GM21447 (cell line): ENCODE measurements at regions not wholly inside any gene's neighbourhood (a gene's known extent, or its start where the extent isn't known, plus 50 kb on each side); places are given as distances from the start of the nearest gene placed in this dataset.
A peak's percentile ranks its signal among the peaks of the same experiment; 100 is the strongest.
"Not testable (repeated sequence)": the region's sequence is repeated elsewhere in the genome, so short reads cannot be mapped to it uniquely, and the experiment has no call there.

ENCODE experiments used
- ATAC-seq: cut with Tn5 transposase; IDR thresholded peaks from one replicate; pipeline ENCODE4 v1.9.1; 2021; ENCODE audit not compliant: unreplicated experiment

GRCh38 chr4:75289914-75290582, 224.2 kb downstream of the RCHY1 start:
- ATAC-seq, result no peak

- no peak for ATAC-seq
Measured at GRCh38 chr4:75287738-75288517, 226.3 kb downstream of the RCHY1 start.

GRCh38 chr4:75285837-75286236, 228.4 kb downstream of the RCHY1 start:
- no peak for ATAC-seq

- no peak for ATAC-seq
Measured at GRCh38 chr4:75284831-75285230, 229.4 kb downstream of the RCHY1 start.

DNA sequence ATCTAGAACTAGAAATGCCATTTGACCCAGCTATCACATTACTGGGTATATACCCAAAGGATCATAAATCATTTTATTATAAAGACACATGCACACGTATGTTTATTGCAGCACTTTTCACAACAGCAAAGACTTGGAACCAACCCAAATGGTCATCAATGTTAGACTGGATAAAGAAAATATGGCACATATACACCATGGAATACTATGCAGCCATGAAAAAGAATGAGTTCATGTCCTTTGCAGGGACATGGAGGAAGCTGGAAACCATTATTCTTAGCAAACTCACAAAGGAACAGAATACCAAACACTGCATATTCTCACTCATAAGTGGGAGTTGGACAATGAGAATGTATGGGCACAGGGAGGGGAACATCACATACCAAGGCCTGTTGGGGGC, 233.7 kb downstream of the RCHY1 start:
- ATAC-seq, result not testable (repeated sequence)

DNA sequence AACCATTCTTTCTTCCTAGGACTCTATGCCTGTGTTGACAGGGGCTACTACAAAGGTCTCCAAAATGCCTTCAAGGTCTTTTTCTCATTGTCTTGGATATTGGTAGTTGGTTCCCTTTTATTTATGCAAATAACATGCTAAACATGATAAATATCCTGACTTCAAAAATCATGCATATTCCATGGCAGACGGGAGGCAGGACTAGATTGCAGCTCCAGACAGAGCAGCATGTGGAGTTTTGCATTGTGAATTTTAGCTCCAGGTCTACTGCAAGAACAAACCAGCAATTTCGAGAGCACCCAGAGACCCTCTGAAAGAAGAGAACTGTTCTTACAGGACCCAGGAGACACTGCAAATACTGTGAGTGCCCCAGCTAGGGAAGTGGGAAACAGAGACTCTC, 254.9 kb downstream of the RCHY1 start:
- ATAC-seq, result no peak

DNA sequence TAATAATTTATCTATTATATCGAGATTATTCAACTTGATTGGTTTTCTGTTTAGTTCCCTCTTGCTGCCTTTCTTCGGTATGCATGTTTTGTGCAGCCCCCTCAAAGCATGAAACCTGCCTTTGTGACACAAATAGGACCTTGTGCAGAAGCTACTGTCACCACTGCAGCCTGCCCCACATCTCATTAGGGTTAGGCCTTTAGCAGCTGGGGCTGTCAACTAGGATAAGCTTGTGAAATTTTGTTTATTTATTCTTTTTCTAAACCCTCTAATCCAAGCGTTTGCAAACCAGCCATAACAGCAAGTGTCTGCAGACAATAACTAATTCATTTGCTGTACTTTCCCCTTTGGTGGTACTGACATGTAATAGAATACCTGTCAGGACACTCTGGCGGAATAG, 258.9 kb downstream of the RCHY1 start:
- ATAC-seq, result no peak

DNA sequence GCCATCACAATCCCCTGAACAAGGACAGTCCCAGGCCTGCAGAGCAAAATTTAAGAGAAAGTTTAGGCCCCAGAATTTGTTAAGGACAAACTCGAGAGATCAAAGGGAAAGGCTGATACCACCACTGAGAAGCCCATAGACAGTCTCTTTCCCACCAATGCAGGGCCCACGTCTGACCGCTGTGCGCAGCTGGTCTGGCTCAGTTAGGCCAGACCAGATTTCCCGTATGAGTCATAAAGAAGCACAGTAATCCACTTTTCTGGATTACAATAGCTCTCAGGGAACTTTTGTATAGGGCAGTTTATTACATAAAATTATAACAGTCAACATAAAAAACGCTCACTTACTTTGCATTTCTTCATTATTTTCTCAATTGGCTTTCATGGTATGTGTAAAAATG, 259.5 kb downstream of the RCHY1 start:
- ATAC-seq, result no peak

DNA sequence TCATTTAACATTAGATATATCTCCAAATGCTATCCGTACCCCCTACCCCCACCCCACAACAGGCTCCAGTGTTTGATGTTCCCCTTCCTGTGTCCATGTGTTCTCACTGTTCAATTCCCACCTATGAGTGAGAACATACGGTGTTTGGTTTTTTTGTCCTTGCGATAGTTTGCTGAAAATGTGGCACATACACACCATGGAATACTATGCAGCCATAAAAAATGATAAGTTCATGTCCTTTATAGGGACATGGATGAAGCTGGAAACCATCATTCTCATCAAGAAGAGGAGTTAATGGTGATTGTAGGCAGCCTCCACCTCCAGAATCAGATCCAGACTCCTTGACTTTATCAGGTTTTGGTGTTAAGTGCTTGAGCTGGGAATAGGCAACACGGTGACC, 261.1 kb downstream of the RCHY1 start:
- not testable (repeated sequence) for ATAC-seq

DNA sequence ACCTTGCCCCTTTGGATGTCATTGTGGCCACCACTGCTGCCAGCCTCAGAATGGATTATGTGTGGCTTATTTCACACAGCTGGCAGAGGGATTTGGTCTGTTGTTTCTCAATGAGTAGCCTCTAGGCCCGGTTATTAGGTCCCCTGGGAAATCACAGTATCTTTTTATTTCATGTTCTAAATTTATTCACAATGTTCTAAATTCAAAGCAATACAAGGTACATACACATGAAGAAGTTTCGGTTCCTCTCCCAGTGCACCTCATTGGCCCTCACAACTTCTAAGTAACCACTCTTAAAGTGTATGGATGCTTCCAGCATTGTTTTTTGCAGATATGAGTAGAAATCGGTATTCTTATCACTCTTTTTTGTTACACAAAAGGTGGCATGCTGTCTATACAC, 262.7 kb downstream of the RCHY1 start:
- peak; percentile 83 for ATAC-seq

- no peak for ATAC-seq
Measured at GRCh38 chr4:75249739-75250138, 264.5 kb downstream of the RCHY1 start.

- no peak for ATAC-seq
Measured at GRCh38 chr4:75248770-75249407, 265.3 kb downstream of the RCHY1 start.

- no peak for ATAC-seq
Measured at GRCh38 chr4:75244325-75244724, 269.9 kb downstream of the RCHY1 start.

- ATAC-seq, result no peak
Measured at GRCh38 chr4:75243570-75243969, 270.6 kb downstream of the RCHY1 start.

GRCh38 chr4:75235359-75235951, 278.7 kb downstream of the RCHY1 start:
- ATAC-seq, result peak; percentile 97

- no peak for ATAC-seq
Measured at GRCh38 chr4:75232546-75232945, 281.7 kb downstream of the RCHY1 start.

DNA sequence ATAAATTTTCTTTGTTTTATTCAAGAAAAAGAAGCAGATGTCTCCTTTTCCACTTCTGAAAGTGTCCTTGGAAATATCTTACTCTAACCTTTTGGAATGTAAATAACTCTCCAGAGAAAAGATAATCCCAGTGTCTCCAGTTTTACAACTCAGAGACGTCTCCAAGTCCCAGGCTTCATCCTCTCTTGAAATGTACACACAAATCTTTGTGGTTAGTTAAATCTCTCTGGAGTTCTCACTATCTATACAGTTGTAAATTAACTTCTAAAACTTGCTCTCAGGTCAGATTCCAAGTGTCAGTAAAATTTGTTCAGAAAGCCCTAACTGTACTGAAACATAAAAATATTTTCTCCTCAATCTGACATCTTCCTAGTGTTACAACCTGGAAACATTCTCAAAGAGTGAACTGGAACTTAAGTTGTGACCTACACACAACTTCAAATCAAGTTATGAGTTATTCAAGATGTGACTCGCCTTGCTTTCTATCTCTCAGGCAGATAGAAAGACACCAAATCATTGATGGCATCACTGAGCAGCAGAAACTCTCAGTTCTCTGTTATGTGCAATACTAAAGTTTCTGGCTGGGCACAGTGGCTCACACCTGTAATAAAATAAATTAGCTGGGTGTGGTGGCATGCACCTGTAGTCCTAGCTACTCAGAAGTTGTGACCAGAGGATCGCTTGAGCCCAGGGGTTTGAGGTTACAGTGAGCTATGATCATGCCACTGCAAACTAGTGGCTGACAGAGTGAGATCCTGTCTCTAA, 284.2 kb downstream of the RCHY1 start:
- peak; percentile 68 for ATAC-seq

DNA sequence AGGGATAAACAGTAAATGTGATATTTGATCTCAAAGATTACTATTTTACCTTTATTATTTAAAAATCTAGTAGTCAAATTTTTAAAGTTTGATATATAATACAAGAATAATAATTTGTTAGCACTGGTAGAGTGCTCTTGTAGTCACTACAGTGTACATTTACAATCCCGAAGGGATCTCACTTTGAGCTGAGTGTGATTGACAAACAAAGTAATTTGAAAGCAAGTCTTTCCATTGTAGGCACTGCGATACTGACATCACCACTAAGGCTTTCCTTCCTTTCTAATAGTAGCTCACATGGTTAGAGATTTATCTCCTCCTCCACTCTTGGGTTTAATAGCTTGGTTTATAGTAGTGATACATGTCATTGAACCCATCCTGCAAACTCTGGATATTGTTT, 280.6 kb downstream of the PARM1 start:
- ATAC-seq, result no peak

DNA sequence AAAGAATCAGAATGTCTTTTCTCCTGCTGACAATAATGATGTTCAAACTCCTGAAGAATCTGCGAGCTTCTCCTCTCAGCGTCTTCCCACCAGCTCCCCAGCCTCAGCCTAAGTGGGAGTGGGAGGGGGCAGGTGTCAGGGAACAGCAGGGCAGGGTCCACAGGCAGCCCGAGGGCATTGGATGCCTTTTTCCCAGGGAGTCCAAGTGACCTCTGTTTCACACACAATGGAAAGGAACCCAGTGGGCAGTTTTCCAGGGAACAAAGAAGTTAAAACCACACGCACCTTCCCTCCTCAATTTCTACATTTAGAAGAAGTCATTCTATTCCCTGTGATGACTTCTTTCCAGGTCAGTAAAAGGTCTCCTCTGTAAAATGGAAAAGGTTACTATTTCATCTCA, 278.5 kb downstream of the PARM1 start:
- ATAC-seq, result no peak

DNA sequence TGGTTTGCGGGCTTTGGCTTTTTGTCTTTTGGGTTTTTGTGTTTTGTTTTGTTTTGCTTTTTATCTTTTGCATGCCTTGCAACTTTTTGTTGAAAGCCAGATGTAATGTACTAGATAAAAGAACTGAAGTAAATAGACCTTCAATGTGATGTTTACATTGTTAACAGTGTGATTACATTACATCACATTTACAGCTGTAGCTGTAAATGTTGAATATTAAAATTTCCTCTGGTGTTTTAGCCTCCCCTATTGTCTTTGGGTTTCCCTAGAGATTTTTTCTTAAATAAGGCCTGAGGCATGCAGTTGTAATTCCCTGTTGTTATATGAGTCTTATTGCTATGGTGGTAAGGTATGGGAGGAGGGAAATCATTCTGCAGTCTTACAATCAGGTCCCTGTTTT, 275.0 kb downstream of the PARM1 start:
- ATAC-seq, result no peak

GRCh38 chr4:75195111-75195510, 262.2 kb downstream of the PARM1 start:
- no peak for ATAC-seq
